Upper lobe of left lung (tissue), 4 donors: ENCODE measurements at regions not wholly inside any gene's neighbourhood (a gene's known extent, or its start where the extent isn't known, plus 50 kb on each side); places are given as distances from the start of the nearest gene placed in this dataset.

Source experiments
- EP300 ChIP-seq, 4 donors: sonication (generic); formaldehyde crosslinking; IDR thresholded peaks; one replicate each; pipeline ENCODE4 v1.5.1; 2017; ENCODE audit warnings: antibody characterized with exemption in 4 of 4, control low read depth in 2 of 4
- POLR2A ChIP-seq, 4 donors: fragments of 450-650 bp; IDR thresholded peaks; one replicate each; pipeline ENCODE4 v1.5.1; 2016 to 2017; ENCODE audit warnings: antibody characterized with exemption in 4 of 4, mild to moderate bottlenecking in 2 of 4
- POLR2AphosphoS5 ChIP-seq, 2 donors: sonication (generic); formaldehyde crosslinking; IDR thresholded peaks; one replicate each; pipeline ENCODE4 v1.5.1; 2017; ENCODE audit warnings: antibody characterized with exemption in 2 of 2
- TF ChIP-seq, protein P1 (sequence below), 6 experiments: fragments of 450-650 bp in 4 of 6; fragments of 200-600 bp in 2 of 6; sonication (generic) in 2 of 6; IDR thresholded peaks; one replicate each; pipeline ENCODE4 v1.5.1; 2016 to 2019; ENCODE audit warnings: antibody characterized with exemption in 6 of 6

DNA sequence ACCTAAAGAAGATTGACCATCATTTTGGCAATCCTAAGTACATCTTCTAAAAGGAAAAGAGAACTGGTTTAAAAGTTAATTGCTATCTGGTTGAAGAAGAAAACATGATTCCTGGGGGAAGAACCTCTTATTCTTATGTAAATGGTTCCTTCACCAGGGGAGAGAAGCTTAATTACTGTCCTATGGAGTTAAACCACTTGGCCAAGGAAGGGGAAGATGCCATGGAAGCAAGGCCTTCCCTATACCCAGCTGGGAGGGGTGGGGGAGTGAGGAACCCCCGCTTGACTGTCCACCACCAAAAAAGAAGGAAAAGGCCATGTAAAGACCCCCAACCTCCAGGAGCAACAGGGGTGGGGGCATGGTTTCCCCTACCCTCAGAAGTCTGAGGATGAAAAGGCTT, 962.1 kb downstream of the GRIK2 start:
- TF ChIP-seq, protein P1, sequence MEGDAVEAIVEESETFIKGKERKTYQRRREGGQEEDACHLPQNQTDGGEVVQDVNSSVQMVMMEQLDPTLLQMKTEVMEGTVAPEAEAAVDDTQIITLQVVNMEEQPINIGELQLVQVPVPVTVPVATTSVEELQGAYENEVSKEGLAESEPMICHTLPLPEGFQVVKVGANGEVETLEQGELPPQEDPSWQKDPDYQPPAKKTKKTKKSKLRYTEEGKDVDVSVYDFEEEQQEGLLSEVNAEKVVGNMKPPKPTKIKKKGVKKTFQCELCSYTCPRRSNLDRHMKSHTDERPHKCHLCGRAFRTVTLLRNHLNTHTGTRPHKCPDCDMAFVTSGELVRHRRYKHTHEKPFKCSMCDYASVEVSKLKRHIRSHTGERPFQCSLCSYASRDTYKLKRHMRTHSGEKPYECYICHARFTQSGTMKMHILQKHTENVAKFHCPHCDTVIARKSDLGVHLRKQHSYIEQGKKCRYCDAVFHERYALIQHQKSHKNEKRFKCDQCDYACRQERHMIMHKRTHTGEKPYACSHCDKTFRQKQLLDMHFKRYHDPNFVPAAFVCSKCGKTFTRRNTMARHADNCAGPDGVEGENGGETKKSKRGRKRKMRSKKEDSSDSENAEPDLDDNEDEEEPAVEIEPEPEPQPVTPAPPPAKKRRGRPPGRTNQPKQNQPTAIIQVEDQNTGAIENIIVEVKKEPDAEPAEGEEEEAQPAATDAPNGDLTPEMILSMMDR (IDR thresholded peaks at IDR 0.05): no peak
- TF ChIP-seq EP300 (IDR thresholded peaks at IDR 0.05) (no peak), POLR2AphosphoS5 (IDR thresholded peaks at IDR 0.05) (no peak), POLR2A (IDR thresholded peaks at IDR 0.05) (no peak)
